HUES64 (cell line): ENCODE measurements at regions not wholly inside any gene's neighbourhood (a gene's known extent, or its start where the extent isn't known, plus 50 kb on each side); places are given as distances from the start of the nearest gene placed in this dataset.
A peak's percentile ranks its signal among the peaks of the same experiment; 100 is the strongest.
"Not testable (repeated sequence)": the region's sequence is repeated elsewhere in the genome, so short reads cannot be mapped to it uniquely, and the experiment has no call there.

Source experiments
- H3K27ac ChIP-seq: 2 replicates; pipeline ENCODE4 v1.7.0; 2013; ENCODE audit warnings: low read depth, low read length, inconsistent platforms
- H3K27me3 ChIP-seq: 2 replicates; pipeline ENCODE4 v1.6.1; 2013; ENCODE audit warnings: mild to moderate bottlenecking, low read length; ENCODE audit not compliant: insufficient read depth
- H3K36me3 ChIP-seq: 2 replicates; pipeline ENCODE4 v1.6.1; 2013; ENCODE audit warnings: mild to moderate bottlenecking, low read length; ENCODE audit not compliant: insufficient read depth
- H3K4me1 ChIP-seq: 2 replicates; pipeline ENCODE4 v1.6.1; 2013; ENCODE audit warnings: mild to moderate bottlenecking, low read length, moderate library complexity; ENCODE audit not compliant: insufficient read depth
- H3K4me3 ChIP-seq: 2 replicates; pipeline ENCODE4 v1.5.1; 2013; ENCODE audit warnings: mild to moderate bottlenecking, low read length, moderate library complexity
- H3K9ac ChIP-seq: 2 replicates; pipeline ENCODE4 v1.6.1; 2013; ENCODE audit warnings: mild to moderate bottlenecking, low read depth, low read length
- H3K9me3 ChIP-seq: 2 replicates; pipeline ENCODE4 v1.6.1; 2013; ENCODE audit warnings: low read depth, low read length; ENCODE audit not compliant: insufficient read depth
- WGBS: fragments of 150-250, 120-280 bp; methylation state at CpG from one replicate; pipeline ENCODE4 v1.1.7; 2013; ENCODE audit warnings: missing lambda C conversion rate; 5-methylcytosine and 5-hydroxymethylcytosine counted together

GRCh38 chr11:121358760-121359159 lies 66.2 kb downstream of the SC5D start:
- no peak overlapping the region for H3K9ac ChIP-seq
- H3K27me3 ChIP-seq = no peaks in the 10 kb centered on the region
- no peak overlapping the region for H3K4me3 ChIP-seq
- no peaks in the 10 kb centered on the region for H3K4me1 ChIP-seq
- no peaks in the 10 kb centered on the region for H3K9me3 ChIP-seq
- 81% methylated on average over 1 of the region's 1 CpG for WGBS
- H3K36me3 ChIP-seq = no peaks in the 10 kb centered on the region
- H3K27ac ChIP-seq = no peak overlapping the region

- H3K36me3 ChIP-seq = no peaks in the 10 kb centered on the region
- no peak overlapping the region for H3K9ac ChIP-seq
- no peaks in the 10 kb centered on the region for H3K4me1 ChIP-seq
- no peaks in the 10 kb centered on the region for H3K27me3 ChIP-seq
- no peak overlapping the region for H3K4me3 ChIP-seq
- no peak overlapping the region for H3K27ac ChIP-seq
- H3K9me3 ChIP-seq = no peaks in the 10 kb centered on the region
Measured at GRCh38 chr11:121359591-121359990, 67.0 kb downstream of the SC5D start.

- H3K27me3 ChIP-seq, H3K4me1 ChIP-seq, H3K4me3 ChIP-seq, H3K9me3 ChIP-seq, H3K9ac ChIP-seq, H3K27ac ChIP-seq, H3K36me3 ChIP-seq: not testable (repeated sequence)
- 95% methylated on average over 41 of the region's 41 CpGs for WGBS
Measured at GRCh38 chr11:121362955-121363354, 70.4 kb downstream of the SC5D start.

GRCh38 chr11:121365304-121365703 lies 72.7 kb downstream of the SC5D start:
- WGBS = 95% methylated on average over 4 of the region's 4 CpGs
- no peaks in the 10 kb centered on the region for H3K36me3 ChIP-seq

GRCh38 chr11:121366038-121366437 lies 73.5 kb downstream of the SC5D start:
- Histone ChIP-seq H3K9me3 (no peaks in the 10 kb centered on the region), H3K4me3 (no peak overlapping the region), H3K4me1 (peaks cover 22% of the 10 kb centered on the region), H3K27me3 (no peaks in the 10 kb centered on the region), H3K27ac (no peak overlapping the region), H3K9ac (no peak overlapping the region), H3K36me3 (no peaks in the 10 kb centered on the region)
- WGBS = 93% methylated on average over 5 of the region's 5 CpGs

More at GRCh38 chr11:121365304-121365703, 72.7 kb downstream of the SC5D start:
- Histone ChIP-seq H3K27me3 (no peaks in the 10 kb centered on the region), H3K27ac (no peak overlapping the region), H3K4me1 (peaks cover 22% of the 10 kb centered on the region), H3K9ac (no peak overlapping the region), H3K4me3 (no peak overlapping the region), H3K9me3 (no peaks in the 10 kb centered on the region)

GRCh38 chr11:121367001-121367843 lies 74.7 kb downstream of the SC5D start:
- Histone ChIP-seq H3K27me3 (no peaks in the 10 kb centered on the region), H3K4me1 (peaks cover 31% of the 10 kb centered on the region), H3K9me3 (no peaks in the 10 kb centered on the region), H3K4me3 (no peak overlapping the region), H3K27ac (no peak overlapping the region), H3K9ac (no peak overlapping the region), H3K36me3 (no peaks in the 10 kb centered on the region)
- 88% methylated on average over 8 of the region's 8 CpGs for WGBS

- H3K27me3 ChIP-seq = no peaks in the 10 kb centered on the region
- no peak overlapping the region for H3K27ac ChIP-seq
- no peaks in the 10 kb centered on the region for H3K36me3 ChIP-seq
- no peak overlapping the region for H3K4me3 ChIP-seq
- H3K9ac ChIP-seq = no peak overlapping the region
- H3K4me1 ChIP-seq = peaks cover 37% of the 10 kb centered on the region
- H3K9me3 ChIP-seq = no peaks in the 10 kb centered on the region
- WGBS = 81% methylated on average over 2 of the region's 2 CpGs
Measured at GRCh38 chr11:121367844-121368225, 75.3 kb downstream of the SC5D start.

- H3K9ac ChIP-seq = no peak overlapping the region
- peaks cover 45% of the 10 kb centered on the region for H3K4me1 ChIP-seq
- H3K4me3 ChIP-seq = no peak overlapping the region
- H3K9me3 ChIP-seq = no peaks in the 10 kb centered on the region
- no peak overlapping the region for H3K27ac ChIP-seq
- 89% methylated on average over 8 of the region's 8 CpGs for WGBS
- no peaks in the 10 kb centered on the region for H3K27me3 ChIP-seq
- H3K36me3 ChIP-seq = no peaks in the 10 kb centered on the region
Measured at GRCh38 chr11:121368364-121369240, 76.0 kb downstream of the SC5D start.

GRCh38 chr11:121369366-121369765 lies 76.8 kb downstream of the SC5D start:
- Histone ChIP-seq H3K9ac (no peak overlapping the region), H3K4me1 (peaks cover 52% of the 10 kb centered on the region), H3K4me3 (no peak overlapping the region), H3K36me3 (no peaks in the 10 kb centered on the region), H3K27me3 (no peaks in the 10 kb centered on the region), H3K27ac (no peak overlapping the region), H3K9me3 (no peaks in the 10 kb centered on the region)
- WGBS = 81% methylated on average over 3 of the region's 3 CpGs

- 94% methylated on average over 2 of the region's 2 CpGs for WGBS
- H3K4me3 ChIP-seq = no peak overlapping the region
Measured at GRCh38 chr11:121372028-121372427, 79.5 kb downstream of the SC5D start.

GRCh38 chr11:121372671-121373429 lies 79.3 kb upstream of the SORL1 start:
- Histone ChIP-seq H3K9ac (no peak overlapping the region), H3K27me3 (no peaks in the 10 kb centered on the region), H3K4me1 (peaks cover 59% of the 10 kb centered on the region), H3K36me3 (no peaks in the 10 kb centered on the region), H3K9me3 (no peaks in the 10 kb centered on the region), H3K4me3 (peak overlapping the region; percentile 15; the same call in 1 of the 2 replicates), H3K27ac (peak overlapping the region; percentile 78)
- 50% methylated on average over 7 of the region's 7 CpGs for WGBS

More at GRCh38 chr11:121372028-121372427, 79.5 kb downstream of the SC5D start:
- Histone ChIP-seq H3K27me3 (no peaks in the 10 kb centered on the region), H3K36me3 (no peaks in the 10 kb centered on the region), H3K9me3 (no peaks in the 10 kb centered on the region), H3K27ac (peak overlapping the region; percentile 78; the same call in 1 of the 2 replicates), H3K9ac (no peak overlapping the region), H3K4me1 (peaks cover 60% of the 10 kb centered on the region)
